ENCODE measurements at regions not wholly inside any gene's neighbourhood (a gene's known extent, or its start where the extent isn't known, plus 50 kb on each side); places are given as distances from the start of the nearest gene placed in this dataset.

- H3K27ac ChIP-seq (ENCODE audit: insufficient read depth, low read length), result no peak overlapping the region
- H3K27me3 ChIP-seq (ENCODE audit: control insufficient read depth, insufficient read depth, low read length), result no peaks in the 10 kb centered on the region
Observed at GRCh38 chr7:45324683-45325237, 167.2 kb downstream of the RAMP3 start.

GRCh38 chr7:45325378-45325777 lies 167.8 kb downstream of the RAMP3 start:
- TF ChIP-seq CTCF (conservative IDR thresholded peaks at IDR 0.05 in 1 of 2, IDR thresholded peaks at IDR 0.05 in 1 of 2; ENCODE audit: low read depth in 1 of 2, low read length in 2 of 2), result no peak
- no peak for TF ChIP-seq EZH2 (IDR thresholded peaks at IDR 0.05; ENCODE audit: low read length, missing control alignments)
- H3K27ac ChIP-seq (ENCODE audit: insufficient read depth, low read length), result no peak overlapping the region

More at GRCh38 chr7:45324683-45325237, 167.2 kb downstream of the RAMP3 start:
- Histone ChIP-seq H3K4me1 (ENCODE audit: control insufficient read depth, extremely low read depth, insufficient read depth, low read length) (no peaks in the 10 kb centered on the region), H2AFZ (ENCODE audit: low read length) (no peak overlapping the region), H3K79me2 (ENCODE audit: control insufficient read depth, insufficient read depth, low read length) (no peaks in the 10 kb centered on the region), H3K9me3 (ENCODE audit: control insufficient read depth, insufficient read depth, low read depth, low read length) (no peaks in the 10 kb centered on the region), H3K4me3 (replicated peaks in 1 of 4; ENCODE audit: control extremely low read depth in 1 of 4, insufficient read depth in 1 of 4, low read depth in 3 of 4, low read length in 4 of 4) (no peak overlapping the region), H4K20me1 (ENCODE audit: control insufficient read depth, extremely low read depth, insufficient read depth, low read length) (no peaks in the 10 kb centered on the region), H3K4me2 (ENCODE audit: extremely low read depth, insufficient read depth, low read length) (no peak overlapping the region), H3K9ac (ENCODE audit: insufficient read depth, low read length) (no peak overlapping the region), H3K36me3 (ENCODE audit: control insufficient read depth, insufficient read depth, low read length) (no peaks in the 10 kb centered on the region)
- peak in 1 of 2 donors; percentile 2 for DNase-seq (ENCODE audit: low read depth in 2 of 2)
- no peak for TF ChIP-seq CTCF (conservative IDR thresholded peaks at IDR 0.05 in 1 of 2, IDR thresholded peaks at IDR 0.05 in 1 of 2; ENCODE audit: low read depth in 1 of 2, low read length in 2 of 2)

GRCh38 chr7:45328403-45328981 lies 170.9 kb downstream of the RAMP3 start:
- Histone ChIP-seq H3K36me3 (ENCODE audit: control insufficient read depth, insufficient read depth, low read length) (no peaks in the 10 kb centered on the region), H3K4me2 (ENCODE audit: extremely low read depth, insufficient read depth, low read length) (no peak overlapping the region), H3K27ac (ENCODE audit: insufficient read depth, low read length) (no peak overlapping the region), H3K4me1 (ENCODE audit: control insufficient read depth, extremely low read depth, insufficient read depth, low read length) (no peaks in the 10 kb centered on the region), H3K27me3 (ENCODE audit: control insufficient read depth, insufficient read depth, low read length) (no peaks in the 10 kb centered on the region), H3K9me3 (ENCODE audit: control insufficient read depth, insufficient read depth, low read depth, low read length) (no peaks in the 10 kb centered on the region), H3K9ac (ENCODE audit: insufficient read depth, low read length) (no peak overlapping the region), H3K4me3 (replicated peaks in 1 of 4; ENCODE audit: control extremely low read depth in 1 of 4, insufficient read depth in 1 of 4, low read depth in 3 of 4, low read length in 4 of 4) (no peak overlapping the region), H4K20me1 (ENCODE audit: control insufficient read depth, extremely low read depth, insufficient read depth, low read length) (no peaks in the 10 kb centered on the region), H3K79me2 (ENCODE audit: control insufficient read depth, insufficient read depth, low read length) (no peaks in the 10 kb centered on the region), H2AFZ (ENCODE audit: low read length) (no peak overlapping the region)
- no peak for TF ChIP-seq CTCF (conservative IDR thresholded peaks at IDR 0.05 in 1 of 2, IDR thresholded peaks at IDR 0.05 in 1 of 2; ENCODE audit: low read depth in 1 of 2, low read length in 2 of 2)
- TF ChIP-seq EZH2 (IDR thresholded peaks at IDR 0.05; ENCODE audit: low read length, missing control alignments), result no peak
- DNase-seq (ENCODE audit: low read depth in 2 of 2), result peak in 1 of 2 donors; percentile 72

More at GRCh38 chr7:45325378-45325777, 167.8 kb downstream of the RAMP3 start:
- DNase-seq (ENCODE audit: low read depth in 2 of 2), result no peak
- Histone ChIP-seq H3K4me1 (ENCODE audit: control insufficient read depth, extremely low read depth, insufficient read depth, low read length) (no peaks in the 10 kb centered on the region), H3K79me2 (ENCODE audit: control insufficient read depth, insufficient read depth, low read length) (no peaks in the 10 kb centered on the region), H3K36me3 (ENCODE audit: control insufficient read depth, insufficient read depth, low read length) (no peaks in the 10 kb centered on the region), H3K9ac (ENCODE audit: insufficient read depth, low read length) (no peak overlapping the region), H3K4me3 (replicated peaks in 1 of 4; ENCODE audit: control extremely low read depth in 1 of 4, insufficient read depth in 1 of 4, low read depth in 3 of 4, low read length in 4 of 4) (no peak overlapping the region), H3K27me3 (ENCODE audit: control insufficient read depth, insufficient read depth, low read length) (no peaks in the 10 kb centered on the region), H3K4me2 (ENCODE audit: extremely low read depth, insufficient read depth, low read length) (no peak overlapping the region), H2AFZ (ENCODE audit: low read length) (no peak overlapping the region), H4K20me1 (ENCODE audit: control insufficient read depth, extremely low read depth, insufficient read depth, low read length) (no peaks in the 10 kb centered on the region), H3K9me3 (ENCODE audit: control insufficient read depth, insufficient read depth, low read depth, low read length) (no peaks in the 10 kb centered on the region)

Data from fibroblast of lung (primary cell).